Kasumi-1 (cell line): ENCODE measurements at regions not wholly inside any gene's neighbourhood (a gene's known extent, or its start where the extent isn't known, plus 50 kb on each side); places are given as distances from the start of the nearest gene placed in this dataset.
A peak's percentile ranks its signal among the peaks of the same experiment; 100 is the strongest.
"Not testable (repeated sequence)": the region's sequence is repeated elsewhere in the genome, so short reads cannot be mapped to it uniquely, and the experiment has no call there.

Experiments
- DNase-seq, 2 experiments: peaks; one replicate each; lab custom pipeline; 2025; lab: John Stamatoyannopoulos, UW

DNA sequence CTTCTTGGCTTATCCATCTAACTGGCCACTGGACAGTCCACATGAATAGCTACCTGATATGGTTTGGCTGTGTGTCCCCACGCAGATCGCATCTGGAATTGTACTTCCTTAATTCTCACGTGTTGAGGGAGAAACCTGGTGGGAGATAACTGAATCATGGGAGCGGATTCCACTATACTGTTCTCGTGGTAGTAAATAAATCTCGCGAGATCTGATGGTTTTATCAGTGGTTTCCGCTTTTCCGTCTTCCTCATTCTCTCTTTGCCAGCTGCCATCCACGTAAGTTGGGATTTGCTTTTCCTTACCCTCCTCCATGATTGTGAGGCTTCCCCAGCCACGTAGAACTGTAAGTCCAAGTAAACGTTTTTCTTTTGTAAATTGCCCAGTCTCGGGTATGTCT lies 1496.4 kb downstream of the KHDRBS2 start:
- not testable (repeated sequence) for DNase-seq

DNA sequence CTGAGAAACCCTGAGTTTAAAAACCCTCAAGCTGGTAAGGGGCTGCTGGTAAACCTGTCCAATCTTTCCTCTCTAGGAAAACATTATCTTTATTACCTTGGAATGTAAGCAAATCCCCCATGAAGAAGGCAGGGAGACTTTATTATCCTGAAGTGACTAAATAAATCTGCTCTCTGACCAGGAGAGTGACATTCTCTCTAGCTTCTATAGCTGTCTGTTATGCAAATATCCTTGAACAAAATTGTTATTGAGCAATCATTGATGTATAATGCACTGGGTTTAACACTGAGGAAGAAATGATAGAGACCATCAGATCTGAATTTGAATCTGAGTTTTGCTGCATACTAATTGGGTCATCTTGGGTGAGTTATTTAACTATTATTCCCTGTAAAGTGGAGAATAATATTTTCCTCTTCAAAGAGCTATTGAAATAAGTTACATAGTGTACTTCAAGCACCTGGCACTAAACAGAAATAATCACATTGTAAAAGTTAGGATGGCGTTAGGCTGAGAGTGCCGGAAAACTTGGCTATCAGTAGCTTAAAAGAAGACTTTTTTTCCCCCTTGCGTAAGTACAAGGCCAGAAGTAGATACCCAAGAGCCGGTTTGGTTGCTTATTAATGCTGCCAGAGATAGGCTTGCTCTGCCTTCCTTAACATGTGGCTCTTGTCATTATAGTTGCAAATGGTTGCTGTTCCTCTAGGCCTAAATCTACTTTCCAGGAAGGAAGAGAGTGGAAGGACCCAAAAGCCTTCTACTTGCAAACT lies 1503.1 kb downstream of the KHDRBS2 start:
- DNase-seq = not testable (repeated sequence)

DNA sequence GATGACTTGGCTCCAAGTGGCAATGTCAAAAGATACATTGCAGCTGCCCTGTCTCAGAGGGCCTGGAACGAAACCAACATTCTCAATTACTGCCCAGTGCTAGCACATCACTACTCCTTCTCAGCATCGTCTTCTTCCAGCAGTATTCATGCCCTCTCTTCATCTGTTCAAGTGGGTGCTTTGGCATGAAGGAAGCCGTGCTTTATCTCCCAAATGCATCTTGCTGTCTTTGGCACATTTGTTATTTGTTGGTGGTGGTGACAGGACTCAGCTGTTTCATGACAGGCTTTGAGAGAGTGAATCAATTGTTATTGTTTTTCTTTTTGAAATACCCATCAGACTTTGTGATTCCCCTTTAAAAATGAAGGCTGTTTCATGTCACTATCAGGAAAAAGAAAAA lies 1506.4 kb downstream of the KHDRBS2 start:
- DNase-seq = not testable (repeated sequence)

DNA sequence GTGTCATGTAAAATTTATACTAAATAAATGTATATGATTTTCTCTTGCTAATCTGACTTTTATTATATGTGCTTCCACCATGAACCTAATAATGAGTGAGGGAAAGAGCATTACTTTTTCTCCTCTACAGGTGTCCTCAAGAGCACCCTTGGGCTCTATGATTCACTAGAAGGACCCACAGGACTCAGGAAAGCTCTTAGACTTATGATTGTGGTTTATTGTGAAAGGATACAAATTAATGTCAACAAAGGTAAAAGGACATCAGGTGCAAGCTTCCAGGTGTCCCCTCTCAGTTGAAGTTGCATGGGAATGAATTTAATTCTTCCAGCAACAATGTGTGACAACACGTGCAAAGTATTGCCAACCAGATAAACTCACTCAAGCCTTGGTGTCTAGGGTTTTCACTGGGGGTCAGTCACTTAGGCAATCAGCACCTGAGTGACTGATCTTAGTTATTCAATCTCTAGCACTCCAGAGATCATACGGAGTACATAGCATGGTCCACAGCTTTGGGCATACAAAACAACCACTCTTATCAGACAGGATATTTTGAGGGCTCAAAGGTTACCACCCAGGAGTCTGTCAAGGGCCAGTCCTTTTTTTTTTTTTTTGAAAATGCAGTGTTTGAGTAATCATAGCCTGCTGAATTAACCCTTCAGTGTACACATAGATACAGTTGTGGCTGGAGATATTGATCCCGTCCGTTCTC lies 1518.1 kb downstream of the KHDRBS2 start:
- not testable (repeated sequence) for DNase-seq

DNA sequence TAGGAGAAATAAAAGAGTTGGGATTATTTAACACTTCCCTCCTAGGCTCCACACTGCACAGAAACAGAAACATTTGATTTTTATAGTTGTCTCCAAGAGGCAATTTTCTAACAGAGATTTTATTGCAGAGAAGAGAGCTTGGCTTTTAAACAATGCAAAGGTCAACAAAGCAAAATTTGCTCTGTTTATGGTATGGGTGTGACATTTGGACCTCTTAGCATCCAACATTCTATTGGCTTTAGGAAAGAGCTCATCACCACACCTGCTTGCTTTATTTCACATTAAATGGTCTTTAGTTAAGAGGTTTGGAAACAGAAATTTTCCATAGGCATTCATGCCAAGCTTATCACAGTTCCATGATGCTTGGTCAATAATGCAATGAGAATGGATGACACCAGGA lies 1520.7 kb downstream of the KHDRBS2 start:
- DNase-seq = not testable (repeated sequence)

DNA sequence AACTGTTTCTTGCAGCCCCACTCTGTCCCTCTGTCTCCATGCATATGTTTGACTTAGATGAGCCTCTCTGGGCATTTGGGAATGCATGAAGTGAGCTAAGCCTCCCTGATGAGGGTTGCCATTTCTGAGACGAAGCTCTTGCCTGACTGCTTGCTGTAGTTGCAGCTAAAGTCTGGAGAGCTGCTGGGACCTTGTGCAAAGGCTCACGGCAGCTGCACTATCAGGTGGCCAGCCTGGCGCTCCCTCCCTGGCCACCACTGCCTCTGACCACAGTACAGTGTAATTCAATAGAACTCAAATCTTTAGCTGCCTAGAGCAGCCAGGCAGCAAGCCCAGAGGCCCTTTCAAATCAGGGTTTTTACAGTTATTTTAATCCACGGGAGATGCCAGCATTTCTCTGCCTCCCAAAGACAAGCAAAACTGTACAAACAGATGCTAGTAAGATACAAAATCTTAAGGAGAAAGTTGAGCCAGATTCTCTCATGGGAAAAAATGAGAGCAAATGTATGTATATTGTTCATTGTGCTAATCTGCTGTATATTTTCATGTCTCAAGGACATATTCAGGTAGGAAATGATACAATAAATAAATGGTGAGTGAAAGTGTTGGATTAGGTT lies 1522.5 kb downstream of the KHDRBS2 start:
- not testable (repeated sequence) for DNase-seq

DNA sequence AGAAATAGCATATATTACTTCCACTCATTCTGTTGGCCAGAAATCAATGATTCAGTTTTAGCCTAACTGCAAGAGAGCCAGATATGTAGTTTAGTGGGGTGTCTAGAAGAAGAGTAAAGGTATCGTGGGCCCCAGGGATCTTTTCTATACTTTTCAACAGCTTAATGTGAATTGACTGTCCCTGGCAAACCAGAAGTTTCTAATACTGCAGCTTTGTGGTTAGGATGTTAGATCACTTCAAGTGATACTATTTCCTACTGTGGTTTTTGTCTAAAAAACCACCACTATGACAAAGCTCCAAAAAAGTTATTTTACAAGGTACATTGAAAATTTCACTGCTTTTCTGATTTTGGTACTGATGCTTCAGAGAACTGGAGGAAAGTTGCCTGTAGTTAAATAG lies 1525.1 kb downstream of the KHDRBS2 start:
- peak; percentile 4 to 12 for DNase-seq

DNA sequence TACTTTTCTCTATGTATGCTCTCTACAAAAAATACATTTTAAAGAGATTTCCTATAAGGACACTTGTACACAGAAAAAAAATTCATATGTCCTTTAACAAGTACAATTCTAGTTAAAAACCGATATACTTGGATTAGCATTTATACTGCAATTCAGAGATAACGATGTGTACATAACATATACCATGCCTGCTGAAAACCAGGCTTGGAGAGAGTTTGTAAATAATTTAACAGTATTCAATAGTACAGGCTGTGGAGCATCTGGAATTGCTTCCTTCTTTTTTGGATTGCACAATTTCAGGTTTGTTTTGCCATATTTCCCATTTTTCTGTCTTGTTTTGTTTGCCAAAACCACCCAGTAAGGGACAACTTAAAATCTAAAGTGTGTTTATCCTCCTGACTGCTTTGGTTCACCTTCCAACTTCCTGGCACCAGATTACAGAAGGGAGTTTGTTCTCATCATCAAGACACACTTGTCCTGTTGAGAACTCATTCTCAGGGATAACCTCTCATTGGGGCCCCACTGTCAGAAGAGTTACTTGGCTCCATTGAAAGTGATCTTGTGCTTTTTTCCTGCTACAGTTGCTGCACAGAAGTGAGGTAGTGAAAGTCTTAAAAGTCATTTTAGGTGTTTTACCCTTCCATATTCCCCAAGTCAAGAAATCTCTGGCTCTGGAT lies 1526.7 kb downstream of the KHDRBS2 start:
- DNase-seq = not testable (repeated sequence)

DNA sequence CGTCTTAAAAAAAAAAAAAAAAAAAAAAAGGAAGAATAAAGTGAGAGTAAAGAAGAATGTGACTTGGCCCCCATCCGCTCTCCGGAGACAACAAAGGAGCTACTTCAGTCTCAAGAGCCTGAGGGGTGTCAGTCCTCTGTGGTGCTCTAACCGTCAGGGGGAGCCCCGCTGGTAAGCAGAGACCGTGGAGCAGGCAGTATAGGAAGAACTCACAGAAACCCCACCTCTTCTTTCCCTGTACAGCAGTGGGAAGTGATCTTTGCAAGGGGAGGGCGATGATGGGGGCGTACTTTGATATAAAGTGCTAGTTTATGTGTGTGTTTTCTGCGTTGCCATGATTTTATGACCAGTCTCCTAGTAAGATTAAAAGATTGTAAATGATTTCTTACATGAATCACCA lies 1527.3 kb downstream of the KHDRBS2 start:
- not testable (repeated sequence) for DNase-seq

DNA sequence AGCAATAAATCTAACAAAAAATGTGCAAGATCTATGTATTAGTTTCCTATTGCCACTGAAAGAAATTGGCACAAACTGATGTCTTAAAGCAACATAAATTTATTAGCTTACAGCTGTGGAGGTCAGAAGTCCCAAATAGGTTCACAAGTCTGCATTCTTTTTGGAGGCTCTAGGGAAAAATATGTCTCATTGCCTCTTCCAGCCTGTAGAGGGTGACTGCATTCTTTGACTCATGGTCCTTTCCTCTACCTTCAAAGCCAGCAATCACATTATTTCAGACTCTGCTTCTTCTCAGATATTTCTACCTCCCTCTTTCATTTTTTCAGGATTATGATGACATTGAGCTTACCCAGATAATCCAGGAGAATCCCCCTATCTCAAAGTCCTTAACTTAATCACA lies 1531.1 kb downstream of the KHDRBS2 start:
- DNase-seq = peak in 1 of 2 experiments; percentile 7

DNA sequence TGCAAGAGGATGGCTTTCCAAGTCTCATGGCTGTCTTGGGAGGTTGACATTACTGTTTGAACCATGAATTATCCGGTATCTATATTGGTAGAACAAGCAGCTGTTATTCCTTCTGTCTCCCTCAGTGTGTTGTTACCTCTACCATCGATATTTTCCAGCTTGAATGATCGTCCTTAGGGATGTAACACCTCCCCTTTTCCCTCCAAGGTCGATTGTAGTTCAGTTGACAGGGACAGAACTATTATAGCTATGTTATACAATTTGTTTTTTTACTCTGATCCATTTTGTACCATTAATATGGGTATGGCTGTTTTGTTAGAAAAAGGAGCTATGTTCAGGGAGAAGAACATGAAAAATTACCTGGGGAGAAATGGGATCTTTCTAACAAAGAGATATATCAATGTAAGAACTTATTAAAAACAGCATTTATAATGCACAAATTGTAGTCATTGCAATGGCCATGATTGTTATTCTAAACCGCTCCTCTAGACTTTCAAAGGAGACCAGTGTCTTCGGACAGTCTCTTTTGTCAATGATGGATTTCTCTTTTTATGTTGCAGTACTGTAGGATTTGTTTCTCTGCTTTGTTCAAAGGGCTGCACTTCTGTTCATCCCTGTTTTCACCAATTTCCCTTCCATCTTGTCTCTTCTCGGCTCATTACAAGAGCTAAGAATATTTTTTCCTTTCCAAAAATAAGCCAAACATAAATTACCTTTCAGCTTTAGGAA lies 1535.5 kb downstream of the KHDRBS2 start:
- DNase-seq = not testable (repeated sequence)

DNA sequence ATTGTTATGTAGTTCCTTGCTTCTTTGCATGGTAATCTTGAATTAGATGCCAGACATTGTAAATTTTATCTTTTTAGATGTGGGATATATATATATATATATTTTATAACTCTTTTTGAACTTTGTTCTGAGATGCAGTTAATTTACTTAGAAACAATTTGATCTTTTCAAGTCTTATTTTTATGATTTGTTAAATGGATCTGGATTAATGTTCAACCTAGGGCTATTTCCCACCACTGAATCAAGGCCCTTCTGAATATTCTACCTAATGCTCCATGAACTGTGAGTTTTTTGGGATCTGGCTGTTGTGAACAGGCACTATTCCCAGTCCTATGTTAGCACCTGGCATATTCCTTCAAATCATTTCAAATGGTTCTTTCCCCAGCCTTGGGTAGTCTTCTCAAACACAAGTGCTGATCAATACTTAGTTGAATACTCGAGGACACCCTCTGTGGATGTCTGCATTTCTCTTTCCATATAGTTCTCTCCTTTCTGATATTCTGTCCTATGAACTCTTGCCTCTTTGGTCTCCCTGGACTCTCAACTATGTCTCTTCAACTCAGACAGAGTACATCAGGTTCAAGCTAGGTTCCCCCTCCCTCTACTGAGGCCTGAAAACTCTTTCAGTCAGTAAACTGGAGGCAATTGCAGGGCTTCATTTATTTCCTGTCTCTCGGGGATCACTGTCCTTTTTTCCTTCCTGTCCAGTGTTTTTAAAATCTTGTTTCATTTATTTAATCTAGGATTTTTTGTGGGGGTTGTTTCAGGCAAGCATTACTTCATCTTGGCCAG lies 1538.1 kb downstream of the KHDRBS2 start:
- not testable (repeated sequence) for DNase-seq

DNA sequence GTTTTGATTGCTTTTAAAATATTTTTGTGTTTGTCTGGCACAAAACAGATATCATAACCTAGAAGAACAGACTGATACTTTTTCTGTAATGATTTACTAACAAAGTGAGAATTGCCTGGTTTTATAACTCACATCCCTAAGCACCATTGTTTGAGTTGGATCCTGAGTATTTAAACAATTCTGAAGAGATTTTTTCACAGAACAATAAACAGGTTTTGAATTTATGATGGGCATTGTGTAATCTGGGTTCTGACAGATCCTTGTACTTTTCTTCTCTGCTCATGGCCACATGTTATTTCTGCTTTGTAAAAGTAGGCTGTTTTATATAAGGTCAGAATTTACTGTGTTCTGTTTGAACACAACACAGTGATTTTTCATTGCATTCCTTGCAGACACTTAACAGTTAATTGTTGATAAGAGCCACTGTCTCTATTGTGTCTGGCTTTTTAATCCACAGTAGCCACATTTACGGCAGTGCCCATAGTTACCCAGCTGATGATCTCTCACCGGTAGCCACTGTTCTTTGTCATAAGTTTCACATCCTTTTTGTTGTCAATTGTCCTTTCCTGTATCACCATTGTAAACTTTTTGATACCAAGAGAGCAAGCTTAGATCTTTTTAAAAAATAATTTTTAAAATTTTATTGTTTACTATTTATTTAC lies 1548.1 kb downstream of the KHDRBS2 start:
- DNase-seq = not testable (repeated sequence)

DNA sequence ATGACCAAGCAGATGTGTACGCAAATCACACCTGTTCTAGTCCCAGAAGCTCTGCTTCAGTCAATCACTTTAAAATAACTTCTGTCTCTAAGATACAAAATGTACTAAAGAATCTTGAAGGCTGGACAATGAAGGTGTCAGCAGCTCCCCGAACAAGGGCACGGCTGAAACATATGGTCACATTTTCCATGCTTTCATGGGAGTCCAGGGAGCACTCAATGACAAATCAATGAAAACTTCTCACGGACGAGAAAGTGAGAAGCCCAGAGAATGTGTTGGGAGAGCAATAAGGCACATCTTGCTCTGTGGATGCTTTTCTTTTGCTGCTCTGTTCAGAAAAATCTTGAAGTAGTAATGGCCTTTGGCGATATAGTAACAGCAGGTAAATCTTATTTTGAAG lies 1548.7 kb downstream of the KHDRBS2 start:
- not testable (repeated sequence) for DNase-seq

DNA sequence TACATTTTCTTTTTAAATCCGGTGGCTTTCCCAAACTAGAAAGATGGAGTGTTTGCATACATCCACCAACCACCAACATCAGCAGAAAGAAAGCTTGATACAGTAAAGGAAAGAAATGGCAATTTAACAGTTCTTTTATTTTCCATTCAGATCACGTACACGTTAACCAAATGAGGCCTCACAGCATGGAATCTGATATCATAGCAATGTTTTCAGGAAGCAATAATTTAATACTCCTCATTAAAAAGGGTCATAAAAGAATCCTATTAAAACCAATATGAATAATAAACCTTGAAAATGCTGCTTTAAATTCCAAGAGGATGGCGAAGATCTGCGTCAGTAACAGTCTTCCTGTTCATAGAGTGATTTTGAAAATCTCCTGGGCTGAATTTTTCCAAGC lies 1562.1 kb downstream of the KHDRBS2 start:
- DNase-seq = not testable (repeated sequence)

DNA sequence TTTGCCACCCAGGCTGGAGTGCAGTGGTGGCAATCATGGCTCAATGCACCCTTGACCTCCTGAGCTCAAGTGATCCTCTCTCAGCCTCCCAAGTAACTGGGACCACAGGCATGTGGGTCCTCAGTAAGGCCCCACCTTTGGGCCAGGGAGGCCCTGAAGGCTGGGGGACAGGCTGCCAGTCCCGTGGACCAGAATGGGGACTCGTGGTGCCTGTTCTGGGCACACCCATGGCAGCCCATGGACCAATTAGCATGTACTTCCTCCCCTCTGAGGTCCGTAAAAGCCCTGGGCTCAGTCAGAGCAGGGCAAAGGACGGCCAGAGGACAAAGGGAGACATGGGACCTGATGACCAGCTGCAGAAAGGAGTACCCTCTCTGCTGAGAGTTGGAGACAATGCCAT lies 1590.8 kb downstream of the KHDRBS2 start:
- DNase-seq = no peak

DNA sequence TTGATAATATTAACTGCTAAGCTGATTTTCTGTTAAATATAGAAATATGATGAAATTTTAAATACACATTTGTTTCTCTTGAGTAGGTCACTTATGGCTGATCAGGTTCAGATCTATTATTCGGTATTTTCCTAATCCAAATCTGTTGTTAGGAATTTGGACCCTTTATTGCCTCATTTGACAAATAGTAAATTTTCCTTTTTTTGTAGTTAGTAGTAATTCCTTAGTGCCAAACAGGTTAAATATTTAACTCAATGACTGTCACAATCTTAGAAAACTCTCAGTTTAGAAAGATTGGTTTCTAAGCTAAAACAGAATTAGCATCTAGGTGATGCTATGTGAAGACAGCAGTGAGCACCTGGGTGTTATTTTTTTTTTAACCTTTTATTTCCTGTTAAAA lies 1598.9 kb downstream of the KHDRBS2 start:
- DNase-seq = no peak

DNA sequence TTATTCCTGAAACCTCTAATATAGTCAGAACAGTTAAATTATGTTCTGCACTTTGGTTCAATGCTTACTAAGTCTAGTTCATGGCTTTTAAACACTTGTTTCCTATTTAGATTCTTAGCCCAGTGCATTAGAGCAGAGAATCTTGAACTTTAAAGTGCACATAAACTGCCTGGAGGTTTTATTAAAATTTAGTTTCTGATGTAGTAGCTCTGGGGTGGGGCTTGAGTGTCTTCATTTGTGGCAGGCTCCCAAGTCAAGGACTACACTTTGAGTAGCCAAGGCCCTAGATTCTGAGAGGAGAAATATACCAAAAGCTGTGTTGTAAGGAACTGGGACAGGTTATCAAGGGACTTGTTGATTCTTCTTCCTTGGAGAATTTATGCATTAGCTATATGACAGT lies 1604.2 kb downstream of the KHDRBS2 start:
- no peak for DNase-seq

DNA sequence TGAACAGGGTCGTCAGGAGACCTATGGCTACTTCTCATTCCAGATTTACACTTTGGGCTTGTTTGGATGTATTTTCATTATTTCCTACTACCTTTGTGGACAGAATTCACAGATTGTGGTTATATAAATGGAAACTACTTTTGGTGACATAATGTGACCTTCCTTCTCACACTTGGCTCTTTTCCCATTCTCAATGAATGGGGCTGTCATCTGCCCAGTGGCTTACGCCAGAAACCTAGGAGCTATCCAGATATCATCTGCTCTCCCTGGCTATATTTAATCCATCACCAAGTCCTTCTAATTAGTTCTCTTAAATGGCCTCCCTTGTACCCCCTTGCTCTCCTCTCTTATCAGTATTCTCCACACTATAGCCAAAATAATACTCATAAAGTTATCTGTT lies 1606.8 kb downstream of the KHDRBS2 start:
- DNase-seq = no peak

DNA sequence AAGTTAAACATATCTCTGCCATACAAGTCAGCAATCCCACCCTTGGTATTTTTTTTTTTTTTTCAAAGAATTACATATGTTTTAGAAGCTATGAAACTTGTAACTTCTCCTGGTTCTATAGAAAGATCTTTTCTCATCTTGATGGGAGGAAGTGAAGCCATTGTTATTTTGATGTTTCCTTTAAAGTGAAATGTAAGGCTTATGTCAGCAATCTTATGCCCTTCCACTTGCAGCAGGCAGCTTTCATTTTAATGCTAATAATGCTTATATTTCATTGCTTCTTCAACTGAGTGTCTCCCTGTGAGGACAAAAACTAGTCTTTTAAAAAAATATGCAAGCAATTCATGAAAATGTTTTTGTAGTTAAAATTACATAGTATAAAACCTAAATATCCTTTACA lies 1614.7 kb downstream of the KHDRBS2 start:
- no peak for DNase-seq
